ENCODE measurements at regions not wholly inside any gene's neighbourhood (a gene's known extent, or its start where the extent isn't known, plus 50 kb on each side); places are given as distances from the start of the nearest gene placed in this dataset.
"Not testable (repeated sequence)": the region's sequence is repeated elsewhere in the genome, so short reads cannot be mapped to it uniquely, and the experiment has no call there.

GRCh38 chr6:9131201-9131600, 695.9 kb upstream of the SLC35B3 start:
- Mint-ChIP-seq H3K36me3 (ENCODE audit: low read depth) (no peaks in the 10 kb centered on the region), H3K4me1 (no peaks in the 10 kb centered on the region), H3K4me3 (no peak overlapping the region), H3K9me3 (peaks cover 5% of the 10 kb centered on the region), H3K27ac (no peak overlapping the region), H3K27me3 (ENCODE audit: insufficient read depth) (no peaks in the 10 kb centered on the region)
- Histone ChIP-seq H3K36me3 (ENCODE audit: control insufficient read depth, insufficient read depth, low read length) (no peaks in the 10 kb centered on the region), H3K4me3 (ENCODE audit: low read length) (no peak overlapping the region), H3K9ac (ENCODE audit: extremely low read depth, low read length, poor library complexity, severe bottlenecking) (no peak overlapping the region), H3K4me1 (ENCODE audit: control insufficient read depth, insufficient read depth, low read length) (no peaks in the 10 kb centered on the region), H3K9me3 (ENCODE audit: control insufficient read depth, low read length) (no peaks in the 10 kb centered on the region), H3K27me3 (ENCODE audit: control insufficient read depth, insufficient read depth, low read length, poor library complexity, severe bottlenecking) (no peaks in the 10 kb centered on the region), H3K27ac (ENCODE audit: low read depth, low read length) (no peak overlapping the region)
- WGBS, 2 experiments (ENCODE audit: insufficient coverage in 1 of 2, insufficient read length in 1 of 2): 74 to 83% methylated on average over 3 of the region's 3 CpGs
- TF ChIP-seq CTCF (conservative IDR thresholded peaks at IDR 0.05): no peak
- DNase-seq: no peak

GRCh38 chr6:9128970-9129369, 693.6 kb upstream of the SLC35B3 start:
- no peak overlapping the region for H3K27ac Mint-ChIP-seq
- no peak overlapping the region for H3K4me3 ChIP-seq (ENCODE audit: low read length)
- no peak for TF ChIP-seq CTCF (conservative IDR thresholded peaks at IDR 0.05)
- 89 to 100% methylated on average over 2 of the region's 2 CpGs for WGBS, 2 experiments (ENCODE audit: insufficient coverage in 1 of 2, insufficient read length in 1 of 2)
- H3K27ac ChIP-seq (ENCODE audit: low read depth, low read length): no peak overlapping the region
- H3K4me3 Mint-ChIP-seq: no peak overlapping the region
- no peaks in the 10 kb centered on the region for H3K9me3 ChIP-seq (ENCODE audit: control insufficient read depth, low read length)
- no peaks in the 10 kb centered on the region for H3K4me1 ChIP-seq (ENCODE audit: control insufficient read depth, insufficient read depth, low read length)
- H3K4me1 Mint-ChIP-seq: no peaks in the 10 kb centered on the region
- no peak overlapping the region for H3K9ac ChIP-seq (ENCODE audit: extremely low read depth, low read length, poor library complexity, severe bottlenecking)
- no peaks in the 10 kb centered on the region for H3K27me3 ChIP-seq (ENCODE audit: control insufficient read depth, insufficient read depth, low read length, poor library complexity, severe bottlenecking)
- peaks cover 7% of the 10 kb centered on the region for H3K9me3 Mint-ChIP-seq
- no peaks in the 10 kb centered on the region for H3K36me3 ChIP-seq (ENCODE audit: control insufficient read depth, insufficient read depth, low read length)
- no peaks in the 10 kb centered on the region for H3K27me3 Mint-ChIP-seq (ENCODE audit: insufficient read depth)
- no peak for DNase-seq
- no peaks in the 10 kb centered on the region for H3K36me3 Mint-ChIP-seq (ENCODE audit: low read depth)

GRCh38 chr6:9126878-9127560, 691.7 kb upstream of the SLC35B3 start:
- H3K9ac ChIP-seq (ENCODE audit: extremely low read depth, low read length, poor library complexity, severe bottlenecking): no peak overlapping the region
- WGBS, 2 experiments (ENCODE audit: insufficient coverage in 1 of 2, insufficient read length in 1 of 2): 94 to 96% methylated on average over 8 to 10 of the region's 10 CpGs
- no peak overlapping the region for H3K4me3 ChIP-seq (ENCODE audit: low read length)
- Mint-ChIP-seq H3K9me3 (peaks cover 7% of the 10 kb centered on the region), H3K4me3 (no peak overlapping the region), H3K36me3 (ENCODE audit: low read depth) (no peaks in the 10 kb centered on the region), H3K27ac (no peak overlapping the region), H3K4me1 (no peaks in the 10 kb centered on the region), H3K27me3 (ENCODE audit: insufficient read depth) (no peaks in the 10 kb centered on the region)
- no peaks in the 10 kb centered on the region for H3K36me3 ChIP-seq (ENCODE audit: control insufficient read depth, insufficient read depth, low read length)
- H3K9me3 ChIP-seq (ENCODE audit: control insufficient read depth, low read length): no peaks in the 10 kb centered on the region
- H3K4me1 ChIP-seq (ENCODE audit: control insufficient read depth, insufficient read depth, low read length): no peaks in the 10 kb centered on the region
- no peak for TF ChIP-seq CTCF (conservative IDR thresholded peaks at IDR 0.05)
- DNase-seq: no peak
- H3K27me3 ChIP-seq (ENCODE audit: control insufficient read depth, insufficient read depth, low read length, poor library complexity, severe bottlenecking): no peaks in the 10 kb centered on the region
- H3K27ac ChIP-seq (ENCODE audit: low read depth, low read length): no peak overlapping the region

GRCh38 chr6:9126034-9126433, 690.7 kb upstream of the SLC35B3 start:
- H3K4me1 ChIP-seq (ENCODE audit: control insufficient read depth, insufficient read depth, low read length); H3K27ac Mint-ChIP-seq; DNase-seq; H3K9me3 ChIP-seq (ENCODE audit: control insufficient read depth, low read length); H3K9me3 Mint-ChIP-seq; H3K4me3 ChIP-seq (ENCODE audit: low read length); H3K4me3 Mint-ChIP-seq; H3K36me3 Mint-ChIP-seq (ENCODE audit: low read depth); H3K36me3 ChIP-seq (ENCODE audit: control insufficient read depth, insufficient read depth, low read length); H3K9ac ChIP-seq (ENCODE audit: extremely low read depth, low read length, poor library complexity, severe bottlenecking); H3K27me3 Mint-ChIP-seq (ENCODE audit: insufficient read depth); H3K27me3 ChIP-seq (ENCODE audit: control insufficient read depth, insufficient read depth, low read length, poor library complexity, severe bottlenecking); H3K4me1 Mint-ChIP-seq; H3K27ac ChIP-seq (ENCODE audit: low read depth, low read length): not testable (repeated sequence)
- 96% methylated on average over 10 of the region's 10 CpGs; no CpG with 5 or more reads in 1 of the 2 experiments for WGBS, 2 experiments (ENCODE audit: insufficient coverage in 1 of 2, insufficient read length in 1 of 2)

Data from endodermal cell (in vitro differentiated cells).